H1 (cell line): ENCODE measurements at regions not wholly inside any gene's neighbourhood (a gene's known extent, or its start where the extent isn't known, plus 50 kb on each side); places are given as distances from the start of the nearest gene placed in this dataset.

Experiments
- CTCF ChIA-PET: fragments of 300-600 bp; sonication (Branson Sonifier 250); formaldehyde crosslinking; loops from one replicate; lab custom pipeline; 2021; ENCODE audit not compliant: partially characterized antibody; lab: Charles Lee
- POLR2A ChIA-PET: fragments of 300-600 bp; sonication (Branson Sonifier 250); formaldehyde crosslinking; loops from one replicate; lab custom pipeline; 2021; ENCODE audit warnings: inconsistent platforms; ENCODE audit not compliant: partially characterized antibody; lab: Charles Lee
- DNase-seq, 2 experiments: peaks; one replicate each; pipeline versions ENCODE4 v3.0.0 to v3.0.0-alpha.2; 2010 to 2022; ENCODE audit warnings: low spot score in 2 of 2, low read depth in 1 of 2, mixed read lengths in 1 of 2
- FAIRE-seq: peaks from 2 replicates; lab custom pipeline; 2011; peaks lifted over from hg19 to GRCh38; lab: Jason Lieb, UNC
- H2AFZ ChIP-seq: 2 replicates; pipeline ENCODE4 v1.8.1; 2012; ENCODE audit warnings: low read length, inconsistent platforms
- H2AK5ac ChIP-seq: 2 replicates; pipeline ENCODE4 v1.6.1; 2013; ENCODE audit warnings: low read depth, low read length
- H2BK120ac ChIP-seq: replicated peaks from 2 replicates; pipeline ENCODE3; 2013; ENCODE audit warnings: low read depth, low read length, inconsistent platforms
- H2BK12ac ChIP-seq: 2 replicates; pipeline ENCODE4 v1.6.1; 2013; ENCODE audit warnings: low read depth, low read length
- H2BK15ac ChIP-seq: 2 replicates; pipeline ENCODE4 v1.6.1; 2013; ENCODE audit warnings: low read length
- H2BK20ac ChIP-seq: 2 replicates; pipeline ENCODE4 v1.6.1; 2013; ENCODE audit warnings: low read length
- H2BK5ac ChIP-seq: 2 replicates; pipeline ENCODE4 v1.6.1; 2013; ENCODE audit warnings: low read depth, low read length
- H3K14ac ChIP-seq: 2 replicates; pipeline ENCODE4 v1.6.1; 2013; ENCODE audit warnings: inconsistent platforms; ENCODE audit not compliant: insufficient read length
- H3K18ac ChIP-seq: 2 replicates; pipeline ENCODE4 v1.6.1; 2013; ENCODE audit warnings: low read length; ENCODE audit errors: extremely low read depth
- H3K23ac ChIP-seq: 2 replicates; pipeline ENCODE4 v1.6.1; 2013; ENCODE audit warnings: inconsistent platforms; ENCODE audit not compliant: insufficient read length
- H3K23me2 ChIP-seq: 2 replicates; pipeline ENCODE4 v1.6.1; 2013; ENCODE audit warnings: low read depth, low read length
- H3K27ac ChIP-seq: 2 replicates; pipeline ENCODE4 v1.6.1; 2011; ENCODE audit warnings: low read depth, low read length, inconsistent platforms
- H3K27me3 ChIP-seq, 4 experiments: replicated peaks in 1 of 4; 1 replicate in 1 of 4; 2 replicates in 3 of 4; pipeline versions ENCODE4 v1.6.1 to v1.8.1; 2011 to 2013; ENCODE audit warnings: low read length in 3 of 4, mild to moderate bottlenecking in 3 of 4, inconsistent platforms in 2 of 4, mixed read lengths in 2 of 4, moderate library complexity in 1 of 4; ENCODE audit not compliant: control insufficient read depth in 3 of 4, insufficient read depth in 3 of 4; ENCODE audit errors: extremely low read depth in 1 of 4
- H3K36me3 ChIP-seq, 4 experiments: 2 replicates each; pipeline versions ENCODE4 v1.6.1 to v1.8.1; 2011 to 2013; ENCODE audit warnings: mild to moderate bottlenecking in 4 of 4, low read length in 3 of 4, moderate library complexity in 2 of 4, control low read depth in 1 of 4, inconsistent platforms in 1 of 4; ENCODE audit not compliant: insufficient read depth in 4 of 4, control insufficient read depth in 2 of 4
- H3K4ac ChIP-seq: replicated peaks from 2 replicates; pipeline ENCODE3; 2013; ENCODE audit warnings: low read length, low read depth, mixed read lengths, inconsistent platforms; ENCODE audit not compliant: insufficient read length
- H3K4me1 ChIP-seq, 4 experiments: replicated peaks in 1 of 4; 1 replicate in 1 of 4; 2 replicates in 3 of 4; pipeline versions ENCODE4 v1.6.1 to v1.8.1; 2011 to 2013; ENCODE audit warnings: low read length in 3 of 4, inconsistent platforms in 2 of 4, mixed read lengths in 1 of 4; ENCODE audit not compliant: insufficient read depth in 4 of 4, control insufficient read depth in 3 of 4
- H3K4me2 ChIP-seq, 2 experiments: 2 replicates each; pipeline versions ENCODE4 v1.6.1 to v1.8.1; 2011 to 2013; ENCODE audit warnings: low read depth in 2 of 2, low read length in 2 of 2, control low read depth in 1 of 2, inconsistent platforms in 1 of 2, mild to moderate bottlenecking in 1 of 2; ENCODE audit not compliant: insufficient read depth in 1 of 2
- H3K4me3 ChIP-seq, 4 experiments: fragments of 200-600, 300-600 bp in 1 of 4; sonication (generic), shearing (Covaris generic), sonication (Bioruptor Twin) in 1 of 4; 2 replicates each; pipeline versions ENCODE4 v1.5.1 to v1.8.1; 2011 to 2016; ENCODE audit warnings: low read length in 4 of 4, low read depth in 3 of 4, control low read depth in 2 of 4, inconsistent platforms in 2 of 4, mild to moderate bottlenecking in 2 of 4, mixed read lengths in 1 of 4, moderate library complexity in 1 of 4; ENCODE audit not compliant: insufficient read depth in 2 of 4; ENCODE audit errors: extremely low read depth in 1 of 4
- H3K56ac ChIP-seq: replicated peaks from 2 replicates; pipeline ENCODE3; 2013; ENCODE audit warnings: low read depth, mild to moderate bottlenecking, mixed read lengths, low read length, inconsistent platforms; ENCODE audit not compliant: insufficient read length
- H3K79me1 ChIP-seq: 2 replicates; pipeline ENCODE4 v1.6.1; 2013; ENCODE audit warnings: low read depth, low read length, control low read depth
- H3K79me2 ChIP-seq, 2 experiments: 2 replicates each; pipeline versions ENCODE4 v1.6.1 to v1.8.1; 2012 to 2013; ENCODE audit warnings: low read length in 2 of 2, mild to moderate bottlenecking in 2 of 2, inconsistent platforms in 1 of 2; ENCODE audit not compliant: insufficient read depth in 2 of 2, control insufficient read depth in 1 of 2
- H3K9ac ChIP-seq, 4 experiments: replicated peaks in 1 of 4; 1 replicate in 1 of 4; 2 replicates in 3 of 4; pipeline versions ENCODE4 v1.6.1 to v1.8.1; 2011 to 2013; ENCODE audit warnings: low read depth in 3 of 4, low read length in 3 of 4, control low read depth in 2 of 4, mild to moderate bottlenecking in 2 of 4, moderate library complexity in 2 of 4, inconsistent platforms in 1 of 4; ENCODE audit errors: extremely low read depth in 1 of 4
- H3K9me3 ChIP-seq, 2 experiments: 2 replicates each; pipeline versions ENCODE4 v1.6.1 to v1.8.1; 2012 to 2013; ENCODE audit warnings: mild to moderate bottlenecking in 2 of 2, moderate library complexity in 2 of 2, control low read depth in 1 of 2, inconsistent platforms in 1 of 2, low read depth in 1 of 2, low read length in 1 of 2, mixed read lengths in 1 of 2; ENCODE audit not compliant: insufficient read depth in 2 of 2
- H4K20me1 ChIP-seq, 2 experiments: replicated peaks in 1 of 2; 2 replicates each; pipeline versions ENCODE3 to v1.8.1; 2011 to 2013; ENCODE audit warnings: inconsistent platforms in 2 of 2, low read length in 2 of 2, mild to moderate bottlenecking in 1 of 2; ENCODE audit not compliant: insufficient read depth in 2 of 2, control insufficient read depth in 1 of 2
- H4K5ac ChIP-seq: 2 replicates; pipeline ENCODE4 v1.6.1; 2013; ENCODE audit warnings: low read length, low read depth, mixed read lengths, inconsistent platforms; ENCODE audit not compliant: insufficient read length
- H4K8ac ChIP-seq: 2 replicates; pipeline ENCODE4 v1.8.0; 2013; ENCODE audit warnings: mild to moderate bottlenecking, moderate library complexity, low read length, inconsistent platforms; ENCODE audit not compliant: insufficient read depth; ENCODE audit errors: extremely low read depth
- H4K91ac ChIP-seq: replicated peaks from 2 replicates; pipeline ENCODE3; 2013; ENCODE audit warnings: low read length, mixed read lengths, inconsistent platforms; ENCODE audit not compliant: insufficient read length
- MAFK ChIP-seq: IDR thresholded peaks from 2 replicates; pipeline ENCODE4 v1.6.1; 2012; ENCODE audit warnings: low read depth, mild to moderate bottlenecking, improper control_type of control experiment, low read length
- RNF2 ChIP-seq: fragments of 200-900, 300-1000 bp; sonication (generic); IDR thresholded peaks from 2 replicates; pipeline ENCODE4 v1.7.1; 2016; ENCODE audit warnings: borderline replicate concordance, low read depth, mild to moderate bottlenecking, antibody characterized with exemption, low read length; ENCODE audit not compliant: poor library complexity, severe bottlenecking; ENCODE audit errors: missing control alignments
- ZNF274 ChIP-seq: IDR thresholded peaks from 2 replicates; pipeline ENCODE4 v1.7.0; 2012; ENCODE audit warnings: low read length, borderline replicate concordance; ENCODE audit errors: extremely low read depth
- WGBS, 2 experiments: shearing (Covaris generic) in 1 of 2; methylation state at CpG; one replicate each; pipeline versions ENCODE4 v1.1.6 to v1.1.7; 2013 to 2015; ENCODE audit warnings: low lambda C conversion rate in 2 of 2, mixed read lengths in 2 of 2, inconsistent platforms in 1 of 2, low coverage in 1 of 2, missing lambda C conversion rate in 1 of 2; ENCODE audit not compliant: insufficient replicate concordance in 2 of 2, insufficient coverage in 1 of 2, insufficient read length in 1 of 2; ENCODE audit errors: extremely low coverage in 1 of 2, missing lambda C conversion rate in 1 of 2; 5-methylcytosine and 5-hydroxymethylcytosine counted together

GRCh38 chr16:80345701-80346100 lies 195.1 kb upstream of the DYNLRB2 start:
- Histone ChIP-seq H3K23ac (no peak overlapping the region), H4K91ac (no peak overlapping the region), H4K5ac (no peak overlapping the region), H3K14ac (no peak overlapping the region), H3K4me1 (no peaks in the 10 kb centered on the region), H3K18ac (no peak overlapping the region), H3K9ac (no peak overlapping the region), H2BK120ac (no peak overlapping the region), H2BK12ac (no peak overlapping the region), H2BK5ac (no peak overlapping the region), H3K79me1 (no peaks in the 10 kb centered on the region), H3K56ac (no peak overlapping the region), H2BK20ac (no peak overlapping the region), H2AK5ac (no peak overlapping the region), H3K36me3 (no peaks in the 10 kb centered on the region), H3K9me3 (no peaks in the 10 kb centered on the region), H3K23me2 (no peaks in the 10 kb centered on the region), H3K4me2 (no peak overlapping the region), H2AFZ (no peak overlapping the region), H4K20me1 (no peaks in the 10 kb centered on the region), H4K8ac (no peak overlapping the region), H3K27me3 (peaks cover 0 to 2% (median 0%) of the 10 kb centered on the region in 4 experiments; a peak in 1 of 7 replicates), H3K4me3 (no peak overlapping the region), H3K27ac (no peak overlapping the region), H3K79me2 (no peaks in the 10 kb centered on the region), H3K4ac (no peak overlapping the region), H2BK15ac (no peak overlapping the region)
- FAIRE-seq, result no peak
- TF ChIP-seq RNF2 (no peak), MAFK (no peak), ZNF274 (no peak)
- DNase-seq, result no peak
- ChIA-PET CTCF (interaction anchor here (1.1 to 1.6 kb wide), 2 partner anchors 29 to 181 kb away, joined by 3 to 4 read pairs; no protein-coding TSS in a partner anchor), POLR2A (no interaction called here)
- 90% methylated on average over 3 of the region's 3 CpGs; no CpG with 5 or more reads in 1 of the 2 experiments for WGBS, 2 experiments
